CD4-positive, alpha-beta memory T cell (primary cell): ENCODE measurements at regions not wholly inside any gene's neighbourhood (a gene's known extent, or its start where the extent isn't known, plus 50 kb on each side); places are given as distances from the start of the nearest gene placed in this dataset.

Source experiments
- CTCF ChIA-PET: fragments of 350-600 bp; sonication (Branson Sonifier 250); formaldehyde crosslinking; loops from one replicate; lab custom pipeline; 2021; ENCODE audit warnings: inconsistent platforms; ENCODE audit not compliant: partially characterized antibody; lab: Charles Lee
- POLR2A ChIA-PET: fragments of 350-600 bp; sonication (Branson Sonifier 250); formaldehyde crosslinking; loops from one replicate; lab custom pipeline; 2021; ENCODE audit not compliant: partially characterized antibody; lab: Charles Lee
- DNase-seq, 5 donors: peaks; one replicate each; pipeline versions ENCODE4 v3.0.0 to v3.0.0-alpha.2; 2020 to 2022; ENCODE audit warnings: mixed read lengths in 1 of 5
- H3K27ac ChIP-seq: one replicate; pipeline ENCODE4 v1.7.0; 2013; ENCODE audit warnings: low read depth, low read length
- H3K27me3 ChIP-seq: 2 replicates; pipeline ENCODE4 v1.7.0; 2013; ENCODE audit warnings: mild to moderate bottlenecking, low read length, moderate library complexity; ENCODE audit not compliant: insufficient read depth
- H3K36me3 ChIP-seq: 2 replicates; pipeline ENCODE4 v1.7.0; 2013; ENCODE audit warnings: mild to moderate bottlenecking, low read length, moderate library complexity; ENCODE audit not compliant: insufficient read depth
- H3K4me1 ChIP-seq: 2 replicates; pipeline ENCODE4 v1.7.0; 2013; ENCODE audit warnings: mild to moderate bottlenecking, low read length, moderate library complexity; ENCODE audit not compliant: insufficient read depth
- H3K4me3 ChIP-seq, 2 donors: one replicate each; pipeline ENCODE4 v1.7.0; 2013; ENCODE audit warnings: low read length in 2 of 2, mild to moderate bottlenecking in 1 of 2
- H3K9me3 ChIP-seq, 2 donors: one replicate each; pipeline ENCODE4 v1.7.0; 2013; ENCODE audit warnings: low read length in 2 of 2, control low read depth in 1 of 2; ENCODE audit not compliant: control insufficient read depth in 1 of 2
- H3K27ac Mint-ChIP-seq, 7 donors: one replicate each; pipeline ENCODE4 v1.8.0; 2020 to 2021; ENCODE audit warnings: mixed read lengths in 7 of 7, mild to moderate bottlenecking in 6 of 7, inconsistent platforms in 3 of 7, moderate library complexity in 3 of 7
- H3K27me3 Mint-ChIP-seq, 2 donors: one replicate each; pipeline ENCODE4 v1.8.0; 2020 to 2021; ENCODE audit warnings: mixed read lengths in 2 of 2
- H3K36me3 Mint-ChIP-seq, 2 donors: one replicate each; pipeline ENCODE4 v1.8.0; 2020 to 2021; ENCODE audit warnings: mixed read lengths in 2 of 2, inconsistent platforms in 1 of 2, mild to moderate bottlenecking in 1 of 2
- H3K4me1 Mint-ChIP-seq, 4 donors: one replicate each; pipeline ENCODE4 v1.8.0; 2020 to 2021; ENCODE audit warnings: mixed read lengths in 4 of 4, mild to moderate bottlenecking in 1 of 4
- H3K4me3 Mint-ChIP-seq, 8 donors: one replicate each; pipeline ENCODE4 v1.8.0; 2020 to 2021; ENCODE audit warnings: mixed read lengths in 8 of 8, mild to moderate bottlenecking in 7 of 8, moderate library complexity in 6 of 8, inconsistent platforms in 3 of 8
- H3K9me3 Mint-ChIP-seq, 8 donors: one replicate each; pipeline ENCODE4 v1.8.0; 2020 to 2021; ENCODE audit warnings: mixed read lengths in 8 of 8, mild to moderate bottlenecking in 5 of 8, inconsistent platforms in 3 of 8, moderate library complexity in 1 of 8
- intact Hi-C: fragments of 100-400 bp; cut with micrococcal nuclease; formaldehyde crosslinking; loops from one replicate; pipeline ENCODE4 v1.15.1; 2023

DNA sequence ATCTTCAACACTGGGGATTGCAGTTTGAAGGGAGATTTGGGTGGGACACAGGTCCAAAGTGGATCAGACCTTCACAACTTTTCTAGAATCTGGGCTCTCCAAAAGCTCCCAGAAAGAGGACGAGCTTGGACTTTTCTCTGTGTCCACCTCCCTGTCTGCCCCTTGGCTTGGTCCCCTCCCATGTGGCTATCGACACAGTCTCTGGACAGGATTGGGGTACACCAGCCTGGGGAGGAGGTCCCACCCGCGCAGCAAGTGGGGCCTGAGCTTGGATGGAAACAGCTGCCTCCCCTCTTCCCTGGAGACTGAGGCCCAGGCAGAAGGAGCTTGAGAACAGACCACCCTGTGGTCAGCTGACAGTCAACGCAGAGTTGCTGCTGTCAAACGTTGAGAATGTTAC is 84.6 kb upstream of the FCN1 start:
- intact Hi-C loops, result no loop called here
- H3K27ac ChIP-seq, result no peak overlapping the region
- H3K9me3 ChIP-seq, result no peaks in the 10 kb centered on the region
- no peak overlapping the region for H3K4me3 ChIP-seq
- H3K4me3 Mint-ChIP-seq, result no peak overlapping the region
- no peak overlapping the region for H3K27ac Mint-ChIP-seq
- POLR2A ChIA-PET, result no interaction called here
- peaks cover 1 to 12% of the 10 kb centered on the region in 2 donors for H3K27me3 Mint-ChIP-seq
- no peak for DNase-seq
- peaks cover 0 to 39% (median 13%) of the 10 kb centered on the region in 8 donors for H3K9me3 Mint-ChIP-seq
- no peaks in the 10 kb centered on the region for H3K27me3 ChIP-seq
- H3K4me1 Mint-ChIP-seq, result no peaks in the 10 kb centered on the region
- H3K36me3 ChIP-seq, result no peaks in the 10 kb centered on the region
- H3K4me1 ChIP-seq, result no peaks in the 10 kb centered on the region
- H3K36me3 Mint-ChIP-seq, result no peaks in the 10 kb centered on the region
- CTCF ChIA-PET, result no interaction called here

DNA sequence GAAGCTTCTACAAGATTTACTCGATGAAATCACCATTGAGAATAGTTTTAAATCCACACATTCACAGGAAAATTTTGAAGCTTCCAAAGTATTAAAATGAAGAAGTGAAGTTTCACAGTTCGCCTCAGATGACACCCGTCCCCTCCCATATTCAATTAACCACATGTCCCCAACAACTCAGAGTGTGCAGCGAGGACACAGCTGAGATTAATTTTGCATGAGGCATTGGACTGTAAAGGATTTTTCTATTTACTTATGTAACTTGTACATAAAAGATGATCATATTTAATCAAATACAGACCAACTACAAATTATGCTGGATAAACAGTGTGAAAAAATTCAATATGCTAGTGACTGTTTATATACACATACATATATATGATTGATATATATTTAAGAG is 84.7 kb upstream of the OLFM1 start:
- H3K36me3 Mint-ChIP-seq, result no peaks in the 10 kb centered on the region
- H3K27me3 Mint-ChIP-seq, result peaks cover 1 to 12% of the 10 kb centered on the region in 2 donors
- H3K4me3 Mint-ChIP-seq, result no peak overlapping the region
- Histone ChIP-seq H3K27ac (no peak overlapping the region), H3K9me3 (no peaks in the 10 kb centered on the region), H3K4me3 (no peak overlapping the region), H3K36me3 (no peaks in the 10 kb centered on the region), H3K4me1 (no peaks in the 10 kb centered on the region), H3K27me3 (no peaks in the 10 kb centered on the region)
- CTCF ChIA-PET, result interaction anchor here (0.7 kb wide), 1 partner anchor 42 kb away, joined by 3 read pairs; no protein-coding TSS in a partner anchor
- H3K4me1 Mint-ChIP-seq, result no peaks in the 10 kb centered on the region
- peaks cover 0 to 36% (median 13%) of the 10 kb centered on the region in 8 donors for H3K9me3 Mint-ChIP-seq
- POLR2A ChIA-PET, result no interaction called here
- H3K27ac Mint-ChIP-seq, result no peak overlapping the region
- no peak for DNase-seq
- intact Hi-C loops, result no loop called here

DNA sequence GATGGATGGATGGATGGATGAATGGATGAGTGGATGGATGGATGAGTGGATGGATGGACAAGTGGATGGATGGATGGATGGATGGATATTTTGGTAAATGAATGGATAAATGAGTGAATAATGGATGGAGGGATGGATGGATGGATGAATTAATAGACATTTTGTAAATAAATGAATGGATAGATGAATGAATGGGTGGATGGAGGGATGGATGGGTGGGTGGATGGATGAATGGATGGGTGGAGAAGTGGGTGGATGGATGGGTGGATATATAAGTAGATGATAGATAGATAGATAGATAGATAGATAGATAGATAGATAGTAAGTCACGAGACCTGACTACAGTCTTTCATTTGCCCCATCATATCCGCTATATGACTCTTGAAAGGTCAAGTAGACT is 82.7 kb upstream of the OLFM1 start:
- no peak overlapping the region for H3K27ac Mint-ChIP-seq
- CTCF ChIA-PET, result no interaction called here
- no peak for DNase-seq

DNA sequence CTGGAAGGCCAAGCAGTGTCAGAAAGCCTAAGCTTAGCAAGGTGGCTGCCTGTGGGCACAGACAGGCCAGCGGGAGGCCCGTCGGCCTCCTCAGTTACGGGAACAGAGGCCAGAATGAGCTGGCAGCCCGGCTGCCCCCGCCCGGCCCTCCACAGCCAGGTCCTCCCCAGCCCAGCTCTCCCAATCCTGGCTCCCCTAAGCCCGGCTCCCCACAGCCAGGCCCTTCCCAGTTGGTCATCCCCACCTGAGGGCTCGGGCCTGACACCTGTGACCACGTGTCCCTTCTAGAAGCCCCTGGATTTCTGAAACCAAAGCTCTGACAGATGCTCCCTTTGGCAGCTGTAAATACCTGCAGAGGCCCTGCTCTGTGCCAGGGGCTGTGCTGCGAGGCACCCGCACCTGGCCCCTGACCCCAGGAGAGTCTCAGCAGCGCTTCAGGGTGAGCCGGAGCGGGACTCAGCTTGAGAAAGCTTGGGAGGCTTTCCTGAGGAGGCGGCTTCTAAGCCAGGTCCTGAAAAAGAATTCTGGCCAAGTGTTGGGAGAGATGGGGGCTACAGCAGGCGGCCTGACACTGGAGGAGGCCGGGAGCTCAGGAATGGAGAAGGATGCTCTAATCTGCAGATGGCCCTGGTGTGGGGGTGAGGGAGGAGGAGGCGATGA is 80.4 kb upstream of the OLFM1 start:
- no peak for DNase-seq

More for the DNA sequence above, 82.7 kb upstream of the OLFM1 start:
- Histone ChIP-seq H3K36me3 (no peaks in the 10 kb centered on the region), H3K27me3 (no peaks in the 10 kb centered on the region), H3K27ac (no peak overlapping the region), H3K4me1 (no peaks in the 10 kb centered on the region), H3K4me3 (no peak overlapping the region), H3K9me3 (no peaks in the 10 kb centered on the region)
- Mint-ChIP-seq H3K36me3 (no peaks in the 10 kb centered on the region), H3K27me3 (peaks cover 1 to 12% of the 10 kb centered on the region in 2 donors), H3K4me3 (no peak overlapping the region), H3K9me3 (peaks cover 0 to 19% (median 7%) of the 10 kb centered on the region in 8 donors), H3K4me1 (no peaks in the 10 kb centered on the region)
- POLR2A ChIA-PET, result no interaction called here
- intact Hi-C loops, result no loop called here

DNA sequence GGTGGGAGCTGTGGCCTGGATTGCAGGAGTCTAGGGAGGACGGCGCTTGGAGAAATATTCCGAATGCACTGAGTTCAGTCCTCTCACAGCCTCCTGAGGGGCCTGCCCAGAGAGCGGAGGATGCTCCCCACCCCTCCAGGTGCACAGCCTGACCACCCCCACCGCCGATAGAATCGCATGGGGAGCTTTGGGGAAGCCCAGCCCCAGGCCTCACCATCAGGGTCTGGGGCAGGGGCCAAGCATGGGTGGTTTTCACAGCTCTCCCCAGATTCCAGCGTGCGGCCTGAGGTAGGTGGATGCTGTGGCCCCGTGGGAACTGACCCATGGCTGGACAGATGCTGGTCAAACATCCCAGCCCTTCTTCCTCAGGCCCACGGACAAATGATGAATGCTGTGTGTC is 79.9 kb upstream of the OLFM1 start:
- H3K36me3 Mint-ChIP-seq, result no peaks in the 10 kb centered on the region
- H3K4me1 Mint-ChIP-seq, result no peaks in the 10 kb centered on the region
- H3K4me3 ChIP-seq, result no peak overlapping the region
- H3K27ac ChIP-seq, result no peak overlapping the region
- H3K27me3 Mint-ChIP-seq, result peaks cover 1 to 13% of the 10 kb centered on the region in 2 donors
- H3K27me3 ChIP-seq, result no peaks in the 10 kb centered on the region
- no peaks in the 10 kb centered on the region for H3K9me3 Mint-ChIP-seq
- ChIA-PET CTCF (no interaction called here), POLR2A (no interaction called here)
- no peaks in the 10 kb centered on the region for H3K9me3 ChIP-seq
- no peaks in the 10 kb centered on the region for H3K4me1 ChIP-seq
- intact Hi-C loops, result no loop called here
- no peak overlapping the region for H3K4me3 Mint-ChIP-seq
- no peaks in the 10 kb centered on the region for H3K36me3 ChIP-seq
- no peak for DNase-seq
- H3K27ac Mint-ChIP-seq, result no peak overlapping the region

More for the DNA sequence above, 80.4 kb upstream of the OLFM1 start:
- Mint-ChIP-seq H3K9me3 (peaks cover 0 to 2% (median 0%) of the 10 kb centered on the region in 8 donors), H3K4me3 (no peak overlapping the region), H3K27me3 (peaks cover 1 to 13% of the 10 kb centered on the region in 2 donors), H3K27ac (no peak overlapping the region), H3K36me3 (no peaks in the 10 kb centered on the region), H3K4me1 (no peaks in the 10 kb centered on the region)
- H3K9me3 ChIP-seq, result no peaks in the 10 kb centered on the region
- no peaks in the 10 kb centered on the region for H3K4me1 ChIP-seq
- intact Hi-C loops, result no loop called here
- ChIA-PET CTCF (no interaction called here), POLR2A (no interaction called here)
- no peaks in the 10 kb centered on the region for H3K36me3 ChIP-seq
- no peaks in the 10 kb centered on the region for H3K27me3 ChIP-seq
- H3K4me3 ChIP-seq, result no peak overlapping the region
- H3K27ac ChIP-seq, result no peak overlapping the region

DNA sequence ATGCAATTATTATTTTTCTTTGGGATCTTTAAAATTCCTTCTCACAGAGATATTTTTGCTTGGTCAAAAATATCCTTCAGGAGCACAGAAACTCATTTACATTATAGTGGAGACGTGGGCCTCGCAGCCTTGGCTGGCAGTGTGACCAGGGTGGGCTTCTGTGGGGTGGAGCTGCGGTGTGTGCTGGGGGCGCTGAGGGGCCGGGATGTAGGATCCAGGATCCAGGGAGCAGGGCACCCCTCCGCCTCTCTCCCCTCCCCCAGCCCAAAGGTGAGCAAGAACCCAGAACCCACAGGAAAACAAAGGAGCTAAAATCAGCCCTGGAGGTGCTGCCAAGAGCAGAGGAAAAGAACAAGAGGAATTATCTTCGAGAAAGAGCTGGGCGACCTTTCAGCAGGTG is 79.1 kb upstream of the OLFM1 start:
- no peaks in the 10 kb centered on the region for H3K27me3 ChIP-seq
- H3K4me1 ChIP-seq, result no peaks in the 10 kb centered on the region
- Mint-ChIP-seq H3K36me3 (no peaks in the 10 kb centered on the region), H3K27ac (no peak overlapping the region), H3K9me3 (no peaks in the 10 kb centered on the region), H3K4me1 (no peaks in the 10 kb centered on the region), H3K27me3 (peaks cover 0 to 10% of the 10 kb centered on the region in 2 donors), H3K4me3 (no peak overlapping the region)
- H3K9me3 ChIP-seq, result no peaks in the 10 kb centered on the region
- H3K36me3 ChIP-seq, result no peaks in the 10 kb centered on the region
- ChIA-PET CTCF (no interaction called here), POLR2A (no interaction called here)
- intact Hi-C loops, result no loop called here
- no peak for DNase-seq
- no peak overlapping the region for H3K4me3 ChIP-seq
- no peak overlapping the region for H3K27ac ChIP-seq

DNA sequence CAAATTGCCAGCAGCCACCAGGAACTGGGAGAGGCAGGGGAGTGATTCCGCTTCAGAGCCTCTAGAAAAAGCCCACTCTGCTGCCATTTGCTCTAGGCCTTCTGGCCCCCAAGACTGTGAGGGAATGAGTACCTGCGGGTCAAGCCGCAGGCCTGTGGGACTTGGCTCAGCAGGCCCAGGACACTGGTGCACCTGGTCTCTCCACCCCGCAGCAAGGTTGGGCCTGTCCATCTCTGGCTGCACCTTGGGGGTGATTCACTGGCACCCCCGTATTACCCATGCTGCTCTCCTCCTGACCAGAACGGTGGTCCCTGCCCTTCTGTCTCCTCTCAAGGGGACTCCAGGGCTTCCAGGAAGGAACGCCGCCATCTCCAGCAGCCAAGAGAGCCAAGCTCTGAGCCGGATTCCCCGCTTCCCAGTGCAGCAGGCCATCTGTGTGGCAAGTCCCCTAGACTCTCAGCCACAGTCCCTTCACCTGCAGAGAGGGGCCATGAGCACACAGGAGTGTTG is 78.4 kb upstream of the OLFM1 start:
- Mint-ChIP-seq H3K27ac (no peak overlapping the region), H3K36me3 (no peaks in the 10 kb centered on the region)
- CTCF ChIA-PET, result no interaction called here

More for the DNA sequence above, 78.4 kb upstream of the OLFM1 start:
- DNase-seq, result no peak
- Histone ChIP-seq H3K4me3 (no peak overlapping the region), H3K36me3 (no peaks in the 10 kb centered on the region), H3K27me3 (no peaks in the 10 kb centered on the region), H3K9me3 (no peaks in the 10 kb centered on the region), H3K4me1 (no peaks in the 10 kb centered on the region), H3K27ac (no peak overlapping the region)
- no peak overlapping the region for H3K4me3 Mint-ChIP-seq
- H3K9me3 Mint-ChIP-seq, result no peaks in the 10 kb centered on the region
- intact Hi-C loops, result no loop called here
- peaks cover 0 to 11% of the 10 kb centered on the region in 2 donors for H3K27me3 Mint-ChIP-seq
- POLR2A ChIA-PET, result no interaction called here
- no peaks in the 10 kb centered on the region for H3K4me1 Mint-ChIP-seq
